DMS53 treated with DMSO at 0.1 percent for 48 hours (cell line): ENCODE measurements at regions not wholly inside any gene's neighbourhood (a gene's known extent, or its start where the extent isn't known, plus 50 kb on each side); places are given as distances from the start of the nearest gene placed in this dataset.

Experiments
- DNase-seq: peaks from one replicate; lab custom pipeline; 2025; ENCODE audit not compliant: unreplicated experiment; lab: John Stamatoyannopoulos, UW

DNA sequence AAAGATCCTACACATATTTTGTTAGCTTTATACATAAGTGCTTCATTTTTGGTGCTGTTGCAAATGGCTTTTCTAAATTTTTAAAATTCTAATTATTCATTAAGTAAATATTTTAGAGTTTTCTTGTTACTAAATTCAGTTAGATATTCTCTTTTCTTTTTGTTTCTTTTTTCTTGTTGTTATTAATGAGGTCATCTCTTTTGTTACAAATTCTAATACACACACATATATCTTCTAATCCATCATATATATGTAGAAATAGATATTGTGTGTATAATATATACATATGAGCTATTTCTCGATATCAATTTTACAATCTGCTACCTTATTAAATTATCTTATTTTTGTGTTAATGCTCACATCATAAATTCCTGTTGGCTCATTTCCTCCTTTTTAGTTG is 255.9 kb downstream of the GALR1 start:
- no peak for DNase-seq

DNA sequence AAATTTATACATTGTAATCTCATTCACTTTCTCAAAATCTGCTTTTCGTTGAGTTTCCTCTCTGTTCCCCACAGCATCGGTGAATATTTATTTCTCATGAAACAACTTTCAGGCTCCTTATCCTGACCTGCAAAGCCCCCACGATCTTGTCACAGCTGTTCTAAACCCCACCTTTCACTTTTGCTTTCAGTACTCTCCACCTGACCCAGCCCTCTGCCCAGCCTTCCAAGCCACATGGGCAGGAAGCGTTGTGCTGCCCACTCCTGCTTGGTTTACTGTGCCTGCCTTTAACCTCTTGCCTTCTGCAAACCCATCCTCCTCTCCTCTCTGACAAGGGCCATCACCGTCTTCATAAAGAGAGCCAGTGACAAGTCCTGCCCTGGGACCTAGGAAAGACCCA is 262.5 kb downstream of the GALR1 start:
- no peak for DNase-seq

- no peak for DNase-seq
Observed at GRCh38 chr18:77517901-77518300, 268.3 kb downstream of the GALR1 start.

DNA sequence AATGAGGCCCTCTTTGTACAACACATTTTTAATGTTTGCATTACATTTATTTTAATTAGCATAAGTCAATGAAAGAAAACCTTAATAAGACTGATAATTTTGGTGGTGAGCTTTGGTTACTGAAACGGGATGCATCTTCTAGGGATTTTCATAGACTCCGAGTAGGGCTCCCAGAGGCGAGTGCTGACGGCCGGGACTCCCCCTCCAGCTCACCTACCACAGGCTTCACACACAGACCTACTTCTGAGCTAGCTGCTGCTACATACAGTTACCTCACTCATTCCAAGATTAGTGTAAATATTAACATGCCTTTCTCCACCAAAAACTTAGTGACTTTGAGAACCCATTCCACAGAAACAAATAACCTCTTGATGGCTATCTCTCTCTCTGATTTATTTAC is 271.1 kb downstream of the GALR1 start:
- DNase-seq: no peak

- DNase-seq: no peak
Observed at GRCh38 chr18:77522051-77522675, 272.5 kb downstream of the GALR1 start.

GRCh38 chr18:77524909-77525308 is 275.3 kb downstream of the GALR1 start:
- DNase-seq: no peak

DNA sequence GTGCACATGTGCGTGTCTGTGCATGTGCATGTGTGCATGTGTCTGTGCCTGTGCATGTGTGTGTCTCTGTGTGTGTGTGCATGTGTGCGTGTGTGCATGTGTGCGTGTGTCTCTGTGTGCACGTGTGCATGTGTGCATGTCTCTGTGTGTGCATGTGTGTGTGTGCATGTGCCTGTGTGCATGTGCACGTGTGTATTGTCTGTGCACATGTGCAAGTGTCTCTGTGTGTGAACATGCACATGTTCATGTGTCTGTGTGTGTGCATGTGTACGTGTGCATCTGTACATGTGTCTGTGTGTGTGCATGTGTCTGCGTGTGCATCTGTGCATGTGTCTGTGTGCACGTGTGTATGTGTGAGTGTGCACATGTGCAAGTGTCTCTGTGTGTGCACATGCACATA is 277.3 kb downstream of the GALR1 start:
- DNase-seq: no peak

GRCh38 chr18:77528872-77529271 is 279.2 kb downstream of the GALR1 start:
- DNase-seq: no peak

- DNase-seq: no peak
Observed at GRCh38 chr18:77529492-77530176, 280.0 kb downstream of the GALR1 start.

- DNase-seq: no peak
Observed at GRCh38 chr18:77530732-77531131, 281.1 kb downstream of the GALR1 start.

GRCh38 chr18:77539860-77540259 is 290.2 kb downstream of the GALR1 start:
- no peak for DNase-seq

GRCh38 chr18:77544792-77545191 is 295.1 kb downstream of the GALR1 start:
- DNase-seq: no peak

DNA sequence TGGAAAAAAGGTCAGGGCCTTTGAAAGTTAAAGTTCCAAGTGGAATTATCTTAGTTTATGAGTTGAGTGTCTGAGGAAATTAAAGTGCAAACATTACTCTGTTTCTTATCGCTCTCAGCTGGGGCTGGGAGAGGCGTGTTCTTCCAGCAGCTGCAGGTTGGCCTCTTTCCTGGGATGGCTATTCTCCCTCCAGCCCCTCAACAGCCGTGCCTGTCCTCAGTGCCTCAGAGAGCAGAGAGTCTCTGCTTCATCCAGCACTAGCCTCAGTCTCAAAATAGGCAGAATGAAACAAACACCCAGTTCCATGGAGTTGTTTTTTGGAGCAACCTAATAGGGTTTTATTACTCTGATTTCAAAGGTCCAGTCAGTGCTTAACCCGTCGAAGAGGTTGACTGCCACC is 298.1 kb downstream of the GALR1 start:
- no peak for DNase-seq

DNA sequence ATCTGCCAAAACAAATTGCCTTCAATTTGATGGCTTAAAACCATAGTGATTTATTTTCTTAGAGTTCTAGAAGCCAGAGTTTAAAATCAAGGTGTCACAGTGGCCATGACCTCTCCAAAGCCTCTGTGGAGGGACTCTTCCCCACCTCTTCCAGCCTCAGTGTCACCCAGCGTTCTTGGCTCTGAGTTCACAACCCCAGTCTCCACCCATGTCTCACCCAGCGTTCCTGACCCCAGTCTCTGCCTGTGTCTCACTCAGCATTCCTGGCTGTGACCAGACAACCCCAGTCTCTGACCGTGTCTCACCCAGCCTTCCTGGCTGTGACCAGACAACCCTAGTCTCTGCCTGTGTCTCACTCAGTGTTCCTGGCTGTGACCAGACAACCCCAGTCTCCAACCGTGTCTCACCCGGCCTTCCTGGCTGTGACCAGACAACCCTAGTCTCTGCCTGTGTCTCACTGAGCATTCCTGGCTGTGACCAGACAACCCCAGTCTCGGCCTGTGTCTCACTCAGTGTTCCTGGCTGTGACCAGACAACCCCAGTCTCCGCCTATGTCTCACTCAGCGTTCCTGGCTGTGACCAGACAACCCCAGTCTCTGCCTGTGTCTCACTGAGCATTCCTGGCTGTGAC is 299.3 kb downstream of the GALR1 start:
- DNase-seq: no peak

- no peak for DNase-seq
Observed at GRCh38 chr18:77550625-77551024, 301.0 kb downstream of the GALR1 start.

DNA sequence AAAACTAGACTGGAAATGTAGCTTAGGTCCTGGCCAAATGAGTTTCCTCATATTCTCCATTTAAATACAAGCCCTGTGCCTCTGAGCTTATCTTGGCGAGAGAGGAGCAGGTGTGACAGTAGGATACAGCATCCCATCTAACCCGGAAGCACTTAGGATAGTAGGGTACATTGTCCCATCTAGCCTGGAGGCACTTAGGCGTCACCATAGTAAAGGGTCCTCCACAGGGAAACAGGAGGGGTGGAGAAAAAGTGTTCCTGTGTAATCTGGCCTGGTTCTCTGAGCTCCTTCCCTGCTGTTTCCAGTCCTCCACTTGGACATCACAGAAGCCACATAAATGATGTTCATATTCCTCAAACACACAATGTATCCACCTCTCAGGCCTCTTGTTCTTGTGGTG is 301.4 kb downstream of the GALR1 start:
- no peak for DNase-seq

- no peak for DNase-seq
Observed at GRCh38 chr18:77552945-77553344, 303.3 kb downstream of the GALR1 start.

- DNase-seq: no peak
Observed at GRCh38 chr18:77554061-77554460, 304.4 kb downstream of the GALR1 start.

DNA sequence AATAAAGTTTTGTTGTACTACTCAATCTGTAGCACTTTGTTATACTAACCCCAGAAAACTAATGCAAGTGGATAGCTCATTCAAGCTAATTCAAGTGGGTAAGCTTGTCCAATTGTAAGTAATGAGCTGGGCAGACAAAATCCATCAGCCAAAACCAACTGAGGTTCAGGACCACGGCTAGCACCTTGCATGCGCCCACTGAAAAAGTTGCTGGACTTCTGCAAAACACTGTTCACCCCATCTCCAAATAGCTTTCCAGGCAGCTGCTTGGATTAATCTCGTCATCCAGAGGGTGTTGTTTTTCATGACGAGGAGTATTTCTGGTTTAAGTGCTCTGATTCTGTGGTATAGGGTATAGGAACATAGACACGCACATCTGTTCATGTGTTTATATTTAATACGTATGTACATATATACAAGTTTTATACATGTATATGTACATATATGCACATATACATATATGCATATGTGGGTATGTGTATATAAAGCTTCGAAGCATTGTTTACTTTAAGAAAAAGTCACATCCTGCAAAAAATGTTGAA is 307.5 kb downstream of the GALR1 start:
- DNase-seq: no peak

DNA sequence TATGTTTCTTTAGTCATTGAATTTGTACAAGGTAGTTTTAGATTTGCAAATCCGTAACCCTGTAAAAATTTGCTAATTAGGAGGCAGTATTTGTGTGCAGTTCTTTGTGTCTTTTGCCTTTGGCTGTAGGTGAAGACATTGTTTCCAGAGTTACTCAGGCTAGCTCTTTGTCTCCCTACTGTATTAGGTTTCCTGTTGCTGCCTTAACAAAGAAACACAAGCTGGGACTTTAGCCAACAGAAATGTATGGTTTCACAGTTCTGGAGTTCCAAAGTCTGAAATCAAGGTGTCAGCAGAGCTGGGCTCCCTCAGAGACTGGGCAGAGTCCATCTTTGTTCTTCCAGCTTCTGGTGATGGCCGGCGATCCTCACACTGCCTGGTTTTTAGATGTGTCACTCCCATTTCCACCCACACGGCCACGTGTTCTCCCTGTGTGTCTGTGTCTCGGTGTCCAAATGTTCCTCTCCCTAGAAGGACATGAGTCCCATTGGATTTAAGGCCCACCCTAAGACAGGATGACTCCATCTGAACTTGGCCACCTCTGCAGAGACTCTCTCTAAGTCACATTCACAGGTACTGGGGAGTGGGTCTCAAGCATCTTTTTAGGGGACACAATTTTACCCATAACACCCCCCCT is 309.7 kb downstream of the GALR1 start:
- no peak for DNase-seq

GRCh38 chr18:77560341-77560992 is 310.8 kb downstream of the GALR1 start:
- DNase-seq: no peak
